Breast epithelium (tissue), 4 donors: ENCODE measurements at regions not wholly inside any gene's neighbourhood (a gene's known extent, or its start where the extent isn't known, plus 50 kb on each side); places are given as distances from the start of the nearest gene placed in this dataset.
"Not testable (repeated sequence)": the region's sequence is repeated elsewhere in the genome, so short reads cannot be mapped to it uniquely, and the experiment has no call there.

Source experiments
- DNase-seq, 2 donors: peaks; one replicate each; pipeline ENCODE4 v3.0.0-alpha.2; 2019; ENCODE audit warnings: low spot score in 2 of 2
- H3K27ac ChIP-seq, 2 donors: fragments of 200-600 bp; sonication (generic) in 1 of 2; one replicate each; pipeline ENCODE4 v1.5.1; 2016 to 2019; ENCODE audit warnings: mild to moderate bottlenecking in 1 of 2
- H3K27me3 ChIP-seq, 2 donors: fragments of 200-600 bp; sonication (generic) in 1 of 2; one replicate each; pipeline versions ENCODE4 v1.5.1 to v1.6.0; 2017 to 2019; ENCODE audit warnings: control low read depth in 1 of 2, mild to moderate bottlenecking in 1 of 2
- H3K36me3 ChIP-seq: fragments of 200-600 bp; one replicate; pipeline ENCODE4 v1.5.1; 2019
- H3K4me1 ChIP-seq, 2 donors: fragments of 200-600 bp; sonication (generic); one replicate each; pipeline ENCODE4 v1.5.1; 2016 to 2019; ENCODE audit warnings: control low read depth in 1 of 2
- H3K4me3 ChIP-seq, 3 donors: fragments of 200-600 bp; sonication (generic); 1 replicate in 2 of 3; 2 replicates in 1 of 3; pipeline ENCODE4 v1.5.1; 2016 to 2019; ENCODE audit warnings: mild to moderate bottlenecking in 3 of 3, moderate library complexity in 2 of 3
- H3K9me3 ChIP-seq, 2 donors: fragments of 200-600 bp; sonication (generic) in 1 of 2; one replicate each; pipeline ENCODE4 v1.5.1; 2016 to 2019; ENCODE audit warnings: control low read depth in 1 of 2
- POLR2A ChIP-seq: fragments of 450-650 bp; IDR thresholded peaks from one replicate; pipeline ENCODE4 v1.6.1; 2016; ENCODE audit warnings: antibody characterized with exemption, mild to moderate bottlenecking, moderate library complexity
- POLR2AphosphoS5 ChIP-seq, 3 donors: sonication (generic); formaldehyde crosslinking; IDR thresholded peaks; one replicate each; pipeline ENCODE4 v1.6.1; 2017; ENCODE audit warnings: antibody characterized with exemption in 3 of 3
- intact Hi-C: fragments of 100-400 bp; cut with DNase I; formaldehyde crosslinking; loops from one replicate; pipeline ENCODE4 v1.15.1; 2023; ENCODE audit warnings: low total_unique reads
- TF ChIP-seq, protein P1 (sequence below), 3 donors: fragments of 450-650 bp; IDR thresholded peaks; one replicate each; pipeline ENCODE4 v1.5.1; 2016 to 2017; ENCODE audit warnings: antibody characterized with exemption in 3 of 3, mild to moderate bottlenecking in 3 of 3, moderate library complexity in 3 of 3

- no peaks in the 10 kb centered on the region for H3K27me3 ChIP-seq
- no peak overlapping the region for H3K4me3 ChIP-seq
- no peaks in the 10 kb centered on the region for H3K9me3 ChIP-seq
- no peaks in the 10 kb centered on the region for H3K36me3 ChIP-seq
- TF ChIP-seq POLR2A: no peak
- TF ChIP-seq, protein P1, sequence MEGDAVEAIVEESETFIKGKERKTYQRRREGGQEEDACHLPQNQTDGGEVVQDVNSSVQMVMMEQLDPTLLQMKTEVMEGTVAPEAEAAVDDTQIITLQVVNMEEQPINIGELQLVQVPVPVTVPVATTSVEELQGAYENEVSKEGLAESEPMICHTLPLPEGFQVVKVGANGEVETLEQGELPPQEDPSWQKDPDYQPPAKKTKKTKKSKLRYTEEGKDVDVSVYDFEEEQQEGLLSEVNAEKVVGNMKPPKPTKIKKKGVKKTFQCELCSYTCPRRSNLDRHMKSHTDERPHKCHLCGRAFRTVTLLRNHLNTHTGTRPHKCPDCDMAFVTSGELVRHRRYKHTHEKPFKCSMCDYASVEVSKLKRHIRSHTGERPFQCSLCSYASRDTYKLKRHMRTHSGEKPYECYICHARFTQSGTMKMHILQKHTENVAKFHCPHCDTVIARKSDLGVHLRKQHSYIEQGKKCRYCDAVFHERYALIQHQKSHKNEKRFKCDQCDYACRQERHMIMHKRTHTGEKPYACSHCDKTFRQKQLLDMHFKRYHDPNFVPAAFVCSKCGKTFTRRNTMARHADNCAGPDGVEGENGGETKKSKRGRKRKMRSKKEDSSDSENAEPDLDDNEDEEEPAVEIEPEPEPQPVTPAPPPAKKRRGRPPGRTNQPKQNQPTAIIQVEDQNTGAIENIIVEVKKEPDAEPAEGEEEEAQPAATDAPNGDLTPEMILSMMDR (IDR thresholded peaks at IDR 0.05): no peak
- TF ChIP-seq POLR2AphosphoS5 (IDR thresholded peaks at IDR 0.05): no peak
- no peak overlapping the region for H3K27ac ChIP-seq
- DNase-seq: no peak
- H3K4me1 ChIP-seq: no peaks in the 10 kb centered on the region
- intact Hi-C loops: no loop called here
These were observed 415.7 kb upstream of the NDST4 start for GRCh38 chr4:115529126-115529525.

DNA sequence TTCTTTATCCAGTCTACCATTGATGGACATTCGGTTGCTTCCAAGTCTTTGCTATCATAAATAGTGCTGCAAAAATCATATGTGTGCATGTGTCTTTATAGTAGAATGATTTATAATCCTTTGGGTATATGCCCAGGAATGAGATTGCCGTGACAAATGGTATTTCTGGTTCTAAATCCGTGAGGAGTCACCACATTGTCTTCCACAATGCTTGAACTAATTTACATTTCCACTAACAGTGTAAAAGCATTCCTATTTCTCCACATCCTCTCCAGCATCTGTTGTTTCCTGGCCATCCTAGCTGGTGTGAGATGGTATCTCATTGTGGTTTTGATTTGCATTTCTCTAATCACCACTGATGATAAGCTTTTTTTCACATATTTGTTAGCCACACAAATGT lies 406.1 kb upstream of the NDST4 start:
- H3K27ac ChIP-seq, H3K4me1 ChIP-seq, intact Hi-C loops, H3K4me3 ChIP-seq, H3K9me3 ChIP-seq, DNase-seq, H3K36me3 ChIP-seq, H3K27me3 ChIP-seq: not testable (repeated sequence)

DNA sequence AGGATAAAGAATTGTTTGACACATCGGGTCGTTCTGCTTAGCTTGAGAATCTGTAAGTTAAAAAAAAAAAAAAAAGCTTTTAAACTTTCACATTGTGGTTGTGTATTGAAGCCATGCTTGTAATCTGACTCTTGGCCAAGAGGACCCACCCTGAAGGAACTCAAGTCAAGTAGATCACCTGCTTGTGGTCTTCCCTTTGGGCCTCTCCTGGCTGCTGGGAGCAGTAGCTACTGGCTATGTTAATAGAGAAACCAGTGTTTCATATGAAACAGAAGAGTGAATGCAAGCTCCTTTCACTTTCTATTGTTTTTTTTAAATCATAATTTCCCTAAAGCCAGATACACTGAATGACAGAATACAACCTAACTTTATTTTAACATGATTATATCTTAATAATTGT lies 402.4 kb upstream of the NDST4 start:
- H3K36me3 ChIP-seq: no peaks in the 10 kb centered on the region
- no peaks in the 10 kb centered on the region for H3K4me1 ChIP-seq
- no peak overlapping the region for H3K4me3 ChIP-seq
- no peak for DNase-seq
- no peaks in the 10 kb centered on the region for H3K9me3 ChIP-seq
- H3K27ac ChIP-seq: no peak overlapping the region
- TF ChIP-seq, protein P1 (IDR thresholded peaks at IDR 0.05): no peak
- no peak for TF ChIP-seq POLR2A
- TF ChIP-seq POLR2AphosphoS5 (IDR thresholded peaks at IDR 0.05): no peak
- H3K27me3 ChIP-seq: no peaks in the 10 kb centered on the region
- intact Hi-C loops: no loop called here

DNA sequence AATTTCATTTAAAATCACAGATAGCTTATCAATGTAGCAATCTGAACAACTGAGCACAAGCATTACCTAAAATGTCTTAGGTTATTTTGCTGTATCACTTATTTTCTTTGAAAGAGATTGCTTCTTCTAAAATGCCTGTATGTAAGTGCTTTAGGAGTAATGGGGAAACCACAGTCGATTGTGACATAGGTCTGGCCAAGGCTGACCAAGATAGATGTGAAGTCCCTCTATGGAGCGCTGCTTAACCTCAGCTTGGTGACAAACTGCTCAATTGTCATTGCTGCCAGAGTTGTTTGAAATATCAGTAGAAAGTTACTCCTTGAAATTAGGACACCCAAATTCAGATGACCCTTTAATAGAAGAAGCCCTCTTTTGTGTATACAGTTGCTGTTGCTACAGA lies 401.9 kb upstream of the NDST4 start:
- no peak for TF ChIP-seq POLR2AphosphoS5 (IDR thresholded peaks at IDR 0.05)
- TF ChIP-seq, protein P1 (IDR thresholded peaks at IDR 0.05): no peak
- TF ChIP-seq POLR2A: no peak
- H3K4me1 ChIP-seq: no peaks in the 10 kb centered on the region
- H3K27ac ChIP-seq: no peak overlapping the region
- H3K9me3 ChIP-seq: no peaks in the 10 kb centered on the region
- no peak overlapping the region for H3K4me3 ChIP-seq
- no peaks in the 10 kb centered on the region for H3K27me3 ChIP-seq
- no peaks in the 10 kb centered on the region for H3K36me3 ChIP-seq
- intact Hi-C loops: no loop called here
- DNase-seq: no peak

GRCh38 chr4:115514675-115515074 lies 401.3 kb upstream of the NDST4 start:
- Histone ChIP-seq H3K9me3 (no peaks in the 10 kb centered on the region), H3K27me3 (no peaks in the 10 kb centered on the region), H3K4me3 (no peak overlapping the region), H3K27ac (no peak overlapping the region), H3K36me3 (no peaks in the 10 kb centered on the region), H3K4me1 (no peaks in the 10 kb centered on the region)
- DNase-seq: no peak
- TF ChIP-seq, protein P1 (IDR thresholded peaks at IDR 0.05): no peak
- no peak for TF ChIP-seq POLR2A
- no peak for TF ChIP-seq POLR2AphosphoS5 (IDR thresholded peaks at IDR 0.05)
- intact Hi-C loops: no loop called here

- H3K4me1 ChIP-seq: no peaks in the 10 kb centered on the region
- no peak overlapping the region for H3K27ac ChIP-seq
- DNase-seq: no peak
- TF ChIP-seq, protein P1 (IDR thresholded peaks at IDR 0.05): no peak
- TF ChIP-seq POLR2AphosphoS5 (IDR thresholded peaks at IDR 0.05) (no peak), POLR2A (no peak)
- H3K4me3 ChIP-seq: no peak overlapping the region
- H3K36me3 ChIP-seq: no peaks in the 10 kb centered on the region
- H3K27me3 ChIP-seq: no peaks in the 10 kb centered on the region
- intact Hi-C loops: no loop called here
- no peaks in the 10 kb centered on the region for H3K9me3 ChIP-seq
These were observed 391.9 kb upstream of the NDST4 start for GRCh38 chr4:115505326-115505725.
